ENCODE measurements at regions not wholly inside any gene's neighbourhood (a gene's known extent, or its start where the extent isn't known, plus 50 kb on each side); places are given as distances from the start of the nearest gene placed in this dataset.

DNA sequence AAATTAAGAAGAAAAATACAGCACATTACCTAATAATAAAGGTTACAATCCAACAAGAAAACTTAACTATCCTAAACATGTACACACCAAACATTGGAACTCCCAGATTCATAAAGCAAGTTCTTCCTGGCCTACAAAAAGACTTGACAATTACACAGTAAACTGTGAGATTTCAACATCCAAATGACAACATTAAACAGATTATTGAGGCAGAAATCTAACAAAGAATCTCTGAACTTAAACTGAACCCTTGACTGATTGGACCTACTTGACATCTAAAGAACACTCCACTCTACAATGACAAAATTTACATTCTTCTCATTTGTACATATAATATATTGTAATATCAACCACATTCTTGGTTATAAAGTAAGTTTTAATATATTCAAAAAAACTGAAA lies 1341.3 kb downstream of the LRFN5 start:
- TF ChIP-seq, protein P1, sequence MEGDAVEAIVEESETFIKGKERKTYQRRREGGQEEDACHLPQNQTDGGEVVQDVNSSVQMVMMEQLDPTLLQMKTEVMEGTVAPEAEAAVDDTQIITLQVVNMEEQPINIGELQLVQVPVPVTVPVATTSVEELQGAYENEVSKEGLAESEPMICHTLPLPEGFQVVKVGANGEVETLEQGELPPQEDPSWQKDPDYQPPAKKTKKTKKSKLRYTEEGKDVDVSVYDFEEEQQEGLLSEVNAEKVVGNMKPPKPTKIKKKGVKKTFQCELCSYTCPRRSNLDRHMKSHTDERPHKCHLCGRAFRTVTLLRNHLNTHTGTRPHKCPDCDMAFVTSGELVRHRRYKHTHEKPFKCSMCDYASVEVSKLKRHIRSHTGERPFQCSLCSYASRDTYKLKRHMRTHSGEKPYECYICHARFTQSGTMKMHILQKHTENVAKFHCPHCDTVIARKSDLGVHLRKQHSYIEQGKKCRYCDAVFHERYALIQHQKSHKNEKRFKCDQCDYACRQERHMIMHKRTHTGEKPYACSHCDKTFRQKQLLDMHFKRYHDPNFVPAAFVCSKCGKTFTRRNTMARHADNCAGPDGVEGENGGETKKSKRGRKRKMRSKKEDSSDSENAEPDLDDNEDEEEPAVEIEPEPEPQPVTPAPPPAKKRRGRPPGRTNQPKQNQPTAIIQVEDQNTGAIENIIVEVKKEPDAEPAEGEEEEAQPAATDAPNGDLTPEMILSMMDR (IDR thresholded peaks at IDR 0.05): no peak
- TF ChIP-seq POLR2A (IDR thresholded peaks at IDR 0.05): no peak
- TF ChIP-seq EP300 (IDR thresholded peaks at IDR 0.05): no peak
